GM18909 (cell line): ENCODE measurements at regions not wholly inside any gene's neighbourhood (a gene's known extent, or its start where the extent isn't known, plus 50 kb on each side); places are given as distances from the start of the nearest gene placed in this dataset.
"Not testable (repeated sequence)": the region's sequence is repeated elsewhere in the genome, so short reads cannot be mapped to it uniquely, and the experiment has no call there.

Experiments
- ATAC-seq: cut with Tn5 transposase; IDR thresholded peaks from one replicate; pipeline ENCODE4 v1.9.1; 2021; ENCODE audit warnings: mild to moderate bottlenecking; ENCODE audit not compliant: unreplicated experiment, poor library complexity

DNA sequence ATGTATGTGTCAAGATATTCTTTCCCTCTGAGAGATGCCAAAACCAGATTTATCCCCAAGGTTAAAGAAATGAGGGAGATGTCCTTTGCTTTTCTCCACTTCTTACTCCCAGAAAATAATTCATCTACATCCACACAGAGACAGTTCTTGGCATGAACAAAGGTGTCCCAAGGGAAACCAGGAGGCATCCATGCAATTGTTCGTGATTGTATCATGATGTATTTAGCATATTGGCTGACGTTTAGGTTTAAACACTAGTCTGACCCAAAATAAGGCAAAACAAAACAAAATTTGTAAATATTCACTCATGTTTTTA is 223.9 kb downstream of the C7orf25 start:
- ATAC-seq: no peak

DNA sequence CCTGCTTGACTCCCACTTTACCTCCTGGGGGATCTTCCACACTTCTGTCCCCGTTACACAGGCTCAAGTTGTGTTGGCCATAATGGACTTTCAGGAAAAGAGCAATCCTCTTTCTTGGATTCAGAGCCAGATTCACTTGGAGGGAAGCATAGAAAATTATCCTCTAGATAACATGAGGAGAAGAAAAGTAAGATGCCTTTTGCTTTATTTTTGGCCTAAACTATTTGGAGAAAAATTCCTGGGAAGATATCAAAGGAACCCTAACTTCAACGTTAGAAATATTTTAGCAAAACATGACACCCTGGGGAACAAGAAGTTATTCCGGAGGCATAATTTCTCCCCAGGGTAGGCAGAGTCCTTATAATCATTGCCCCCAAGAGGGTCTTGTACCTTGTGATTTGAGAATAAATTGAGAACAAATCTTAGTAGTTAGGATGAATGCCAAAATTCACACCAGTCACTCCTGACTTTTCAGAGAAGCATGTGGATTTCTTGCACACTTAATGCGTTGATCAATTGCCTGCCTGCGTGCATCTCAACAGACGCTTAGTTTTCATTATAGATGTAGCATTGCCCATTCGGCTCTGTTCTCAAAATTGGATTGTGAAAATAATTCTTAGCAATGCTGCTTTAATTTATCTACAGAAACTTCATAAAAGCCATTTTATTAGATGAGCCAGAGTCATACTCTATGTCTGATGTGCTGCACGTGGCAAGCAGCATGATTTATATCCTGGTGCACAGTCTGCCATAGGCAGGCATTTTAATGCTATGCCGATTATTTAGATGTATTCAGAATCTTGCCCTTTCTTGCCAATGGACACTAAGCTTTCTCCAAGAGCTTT is 224.4 kb downstream of the C7orf25 start:
- ATAC-seq: no peak

- ATAC-seq: no peak
Observed at GRCh38 chr7:42686594-42687156, 225.2 kb downstream of the C7orf25 start.

DNA sequence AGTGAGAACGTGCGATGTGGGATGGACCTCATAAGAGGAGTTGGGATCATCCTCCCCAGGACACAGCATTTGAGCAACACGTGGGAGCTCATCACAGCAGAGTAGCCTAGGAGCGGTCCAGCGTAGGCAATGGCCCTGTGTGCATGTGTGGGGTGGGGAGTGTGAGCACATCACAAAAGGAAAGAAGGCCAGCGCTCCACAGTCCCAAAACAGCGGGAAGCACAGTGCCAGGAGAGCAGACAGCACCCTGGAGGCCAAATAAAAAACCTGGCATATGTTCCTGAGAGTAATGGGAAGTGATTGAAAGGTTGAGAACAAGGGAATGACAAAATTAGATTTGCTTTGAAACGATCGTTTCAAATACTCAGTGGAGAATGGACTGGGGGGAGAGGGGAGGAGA is 226.0 kb downstream of the C7orf25 start:
- ATAC-seq: no peak

GRCh38 chr7:42677751-42678699 is 233.8 kb downstream of the C7orf25 start:
- ATAC-seq: no peak

DNA sequence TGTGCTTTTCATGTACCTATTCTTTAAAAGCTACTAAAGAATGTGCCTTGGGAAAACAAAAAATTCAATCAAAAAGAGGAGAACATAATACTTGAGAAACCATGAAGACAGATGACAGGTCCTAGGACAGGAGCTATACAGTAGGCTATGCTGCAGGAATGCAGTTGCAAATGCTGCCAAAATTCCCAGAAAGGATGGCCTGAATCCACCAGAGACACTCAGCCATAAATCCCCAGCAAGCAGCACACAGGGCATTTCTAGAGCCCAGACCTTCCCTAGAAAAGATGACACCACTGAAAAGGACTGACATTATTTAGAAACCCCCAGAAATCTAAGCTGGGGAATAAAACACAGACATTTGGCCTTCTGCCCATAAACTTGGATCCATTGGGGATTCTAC is 237.3 kb downstream of the C7orf25 start:
- no peak for ATAC-seq

DNA sequence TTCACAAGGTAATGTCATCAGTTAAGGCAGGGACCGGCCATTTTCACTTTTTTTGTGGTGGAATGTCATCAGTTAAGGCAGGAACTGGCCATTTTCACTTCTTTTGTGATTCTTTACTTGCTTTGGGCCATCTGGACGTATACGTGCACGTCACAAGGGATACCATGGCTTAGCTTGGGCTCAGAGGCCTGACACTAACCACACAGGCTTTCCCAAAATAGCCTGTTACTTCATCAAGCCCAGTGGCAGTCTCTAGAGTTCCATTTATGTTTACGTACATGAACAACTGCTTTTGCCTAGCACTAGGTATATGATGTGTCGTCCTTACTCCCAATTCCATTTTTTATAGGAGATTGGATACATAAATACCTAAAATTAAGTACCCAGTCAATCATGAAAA is 237.9 kb downstream of the C7orf25 start:
- no peak for ATAC-seq

DNA sequence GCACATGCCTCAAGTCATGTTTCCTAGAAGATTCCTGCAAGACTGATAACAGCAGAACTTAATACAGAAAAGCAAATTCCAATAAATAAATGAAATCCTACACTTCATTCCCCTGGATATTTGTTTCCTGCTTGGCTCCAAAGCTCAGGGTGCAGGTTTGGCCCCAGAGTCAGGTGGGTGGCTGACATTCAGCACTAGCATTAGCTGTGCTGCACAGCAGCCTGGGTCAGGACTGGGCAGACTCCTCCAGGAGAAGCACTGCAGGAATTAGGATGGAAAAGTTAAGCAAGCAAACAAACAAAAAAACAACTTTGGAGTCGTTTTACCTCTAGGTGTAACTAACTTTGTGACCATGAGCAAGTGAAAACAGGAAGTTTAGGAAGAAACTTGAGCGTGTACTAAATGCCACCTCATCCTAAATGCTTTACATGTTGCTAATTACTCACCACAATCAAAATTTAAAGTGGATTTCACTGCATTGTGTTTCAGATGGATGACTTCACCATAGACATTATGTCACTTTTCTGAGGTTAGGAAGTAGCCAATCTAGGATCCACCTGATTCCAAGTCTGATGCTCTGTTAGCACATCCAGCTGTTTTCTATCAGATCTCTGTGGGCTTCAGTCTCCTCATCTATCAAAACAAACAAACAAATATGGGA is 239.4 kb downstream of the C7orf25 start:
- no peak for ATAC-seq

- ATAC-seq: no peak
Observed at GRCh38 chr7:42671627-42672026, 240.2 kb downstream of the C7orf25 start.

- ATAC-seq: no peak
Observed at GRCh38 chr7:42666994-42667393, 244.9 kb downstream of the C7orf25 start.

DNA sequence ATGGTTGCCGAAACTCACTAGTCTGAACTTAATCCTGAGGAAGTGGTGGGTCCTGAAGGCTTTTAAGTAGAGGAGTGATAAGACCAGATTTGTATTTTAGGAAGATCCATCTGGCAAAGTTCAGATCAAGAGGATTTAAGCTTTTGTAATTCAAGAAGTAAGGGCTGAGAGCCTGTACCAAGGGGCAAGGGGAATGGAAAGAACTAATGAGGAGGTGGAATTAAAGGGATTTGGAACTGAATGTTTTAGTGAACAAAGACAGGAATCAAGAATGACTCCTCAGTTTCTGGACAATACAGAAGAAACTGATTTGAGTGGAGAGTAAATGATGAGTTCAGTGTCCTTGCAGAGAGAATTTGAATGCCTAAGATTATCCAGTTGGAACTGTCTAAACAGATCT is 249.0 kb downstream of the C7orf25 start:
- ATAC-seq: no peak

DNA sequence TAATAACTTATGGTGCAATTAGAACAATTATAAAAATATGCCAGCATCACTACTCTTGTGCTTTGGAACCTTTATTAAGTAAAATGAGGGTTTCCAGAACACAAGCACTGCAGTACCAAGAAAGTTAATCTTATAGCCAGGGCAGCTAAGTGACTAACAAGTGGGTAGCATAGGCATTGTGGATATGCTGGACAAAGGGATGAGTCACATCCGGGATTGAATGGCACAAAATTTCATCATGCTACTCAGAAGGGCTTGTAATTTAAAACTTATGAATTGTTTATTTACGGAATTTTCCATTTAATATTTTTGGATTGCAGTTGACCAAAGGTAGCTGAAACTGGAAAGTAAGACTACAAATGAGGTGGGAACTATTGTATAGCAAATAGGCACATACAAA is 250.6 kb downstream of the C7orf25 start:
- ATAC-seq: no peak

GRCh38 chr7:42650701-42651100 is 261.2 kb downstream of the C7orf25 start:
- ATAC-seq: no peak

- no peak for ATAC-seq
Observed at GRCh38 chr7:42650171-42650570, 261.7 kb downstream of the C7orf25 start.

DNA sequence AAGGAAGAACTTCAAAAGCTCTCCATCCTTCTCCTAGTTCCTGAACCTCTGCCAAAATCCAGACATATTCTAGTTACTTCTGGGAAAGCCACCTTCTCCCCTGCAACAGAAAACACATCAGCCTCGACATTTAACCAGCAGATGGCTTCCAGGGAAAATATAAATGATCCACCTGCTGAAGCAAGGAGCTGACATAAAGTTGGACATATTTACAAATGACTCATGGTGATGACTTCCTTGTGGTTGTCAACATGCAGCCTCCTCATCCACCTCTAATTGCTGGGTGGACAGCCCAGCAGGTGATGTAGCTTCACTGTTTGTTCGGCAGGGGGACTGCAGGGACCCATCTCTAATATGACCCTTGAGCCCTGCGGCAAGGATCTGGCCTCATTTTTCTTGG is 266.0 kb downstream of the C7orf25 start:
- ATAC-seq: no peak

DNA sequence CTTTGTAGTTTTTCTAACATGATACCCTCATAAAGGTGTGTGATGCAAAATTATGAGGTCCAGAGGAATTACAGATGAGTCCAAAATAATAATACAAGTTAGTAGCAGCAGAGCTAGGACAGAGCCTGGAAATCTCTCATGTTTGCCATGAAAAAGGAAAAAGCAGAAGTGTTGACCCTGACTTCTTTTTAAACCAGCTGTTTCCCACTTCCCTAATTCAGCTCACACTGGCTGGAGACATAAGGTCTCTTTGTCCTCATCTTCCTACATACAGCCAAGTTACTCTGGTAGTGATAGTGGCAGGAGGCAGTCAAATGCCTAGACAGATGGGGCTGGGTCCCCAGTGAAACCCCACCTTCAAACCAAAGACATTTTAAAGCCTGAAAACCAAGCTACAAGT is 269.2 kb downstream of the C7orf25 start:
- ATAC-seq: no peak

DNA sequence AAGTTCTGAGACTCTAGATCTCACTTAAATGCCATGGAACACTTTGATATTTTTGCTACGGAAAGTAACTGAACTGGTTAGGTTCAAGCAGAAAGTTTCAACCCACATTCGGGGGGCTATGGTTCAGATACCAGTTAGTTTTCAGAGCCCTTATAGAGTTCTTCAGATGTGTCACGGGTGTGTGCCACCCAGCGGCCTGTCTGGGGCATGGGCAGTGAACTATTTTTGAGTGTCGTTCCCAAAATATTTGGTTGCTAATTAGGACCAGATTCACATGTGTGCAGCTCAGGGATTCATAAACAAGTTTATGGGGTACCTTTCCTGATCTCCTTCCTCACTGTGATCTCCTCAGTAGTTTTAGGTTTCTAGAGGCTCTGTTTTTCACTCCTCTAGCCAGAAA is 271.9 kb downstream of the C7orf25 start:
- no peak for ATAC-seq

DNA sequence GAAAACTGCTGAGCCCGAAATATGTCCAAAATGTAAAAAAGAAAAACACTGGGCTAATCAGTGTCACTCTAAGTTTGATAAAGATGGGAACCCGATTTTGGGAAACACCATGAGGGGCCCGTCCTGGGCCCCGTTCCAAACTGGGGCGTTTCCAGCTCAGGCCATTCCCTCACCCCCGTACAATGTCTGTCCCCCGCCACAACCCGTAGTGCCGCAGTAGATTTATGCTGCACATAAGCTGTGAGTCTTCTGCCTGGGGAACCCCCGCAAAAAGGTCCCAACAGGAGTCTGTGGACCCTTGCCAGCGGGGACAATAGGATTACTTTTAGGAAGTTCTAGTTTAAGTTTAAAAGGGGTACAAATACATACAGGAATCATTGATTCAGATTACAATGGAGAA is 275.5 kb downstream of the C7orf25 start:
- ATAC-seq: not testable (repeated sequence)

GRCh38 chr7:42628054-42628453 is 283.8 kb downstream of the C7orf25 start:
- ATAC-seq: no peak

DNA sequence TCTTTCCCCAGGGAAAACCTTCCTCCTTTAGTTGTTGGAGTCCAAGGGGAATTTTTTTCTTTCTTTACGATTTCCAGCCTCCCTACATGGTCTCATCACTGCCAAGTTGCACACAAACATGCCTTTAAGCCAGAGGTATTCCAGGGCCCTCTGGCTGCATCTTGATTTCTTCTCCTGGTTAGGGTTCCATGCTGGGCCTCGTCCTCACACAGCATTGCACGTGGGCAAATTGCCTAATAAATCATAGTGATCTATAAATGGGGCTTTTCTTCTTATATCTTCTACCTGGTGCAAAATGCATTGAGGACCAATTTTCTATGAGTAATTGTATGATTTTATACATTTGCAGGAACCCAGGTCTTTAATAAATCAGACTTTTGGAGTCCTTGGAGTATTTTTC is 284.2 kb downstream of the C7orf25 start:
- ATAC-seq: no peak

DNA sequence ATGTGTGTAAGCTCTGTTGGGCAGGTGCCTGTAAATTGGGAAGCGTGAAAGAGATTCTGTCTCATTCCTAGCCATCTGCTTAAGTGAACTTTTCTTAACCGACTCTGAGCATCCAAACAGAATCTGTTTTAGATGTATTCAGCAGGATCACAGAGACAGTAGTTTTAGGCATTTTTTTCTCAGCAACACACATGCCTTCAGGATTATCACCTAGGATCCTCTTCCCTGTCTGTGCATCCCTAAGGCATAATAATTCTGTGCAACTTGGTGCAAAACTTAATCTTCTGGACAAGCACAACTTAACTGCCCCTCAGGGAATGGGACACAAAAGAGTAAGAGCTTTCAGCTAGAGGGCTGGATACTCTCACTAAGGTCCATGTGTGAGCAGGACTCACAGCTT is 284.8 kb downstream of the C7orf25 start:
- ATAC-seq: no peak
